Endothelial cell of umbilical vein (primary cell): ENCODE measurements at regions not wholly inside any gene's neighbourhood (a gene's known extent, or its start where the extent isn't known, plus 50 kb on each side); places are given as distances from the start of the nearest gene placed in this dataset.

Experiments used
- BruUV-seq: library from RNA; stranded (reverse); fragments of 400-500 nt; replicated peaks from 2 replicates; lab custom pipeline; 2021; lab: Mats Ljungman, UMichigan
- CTCF ChIA-PET: fragments of 300-600, 350-600 bp; sonication (Branson Sonifier 250); formaldehyde crosslinking; loops from one replicate; lab custom pipeline; 2021; ENCODE audit warnings: antibody characterized with exemption, inconsistent platforms; lab: Charles Lee
- POLR2A ChIA-PET: fragments of 300-600, 350-600 bp; sonication (Branson Sonifier 250); formaldehyde crosslinking; loops from one replicate; lab custom pipeline; 2021; ENCODE audit warnings: antibody characterized with exemption, inconsistent platforms; lab: Charles Lee
- DNase-seq: peaks from one replicate; pipeline ENCODE4 v3.0.0-alpha.2; 2011; ENCODE audit warnings: low read depth, low spot score
- FAIRE-seq: peaks from 2 replicates; lab custom pipeline; 2011; peaks lifted over from hg19 to GRCh38; lab: Jason Lieb, UNC
- H2AFZ ChIP-seq: 2 replicates; pipeline ENCODE4 v1.6.0; 2012; ENCODE audit warnings: low read depth, low read length, control low read depth, inconsistent platforms
- H3K27ac ChIP-seq: 2 replicates; pipeline ENCODE4 v1.5.1; 2011; ENCODE audit warnings: low read depth, mild to moderate bottlenecking, control low read depth, low read length, moderate library complexity; ENCODE audit not compliant: insufficient read depth
- H3K27me3 ChIP-seq, 2 experiments: 2 replicates each; pipeline versions ENCODE4 v1.6.0 to v1.6.1; 2011; ENCODE audit warnings: low read length in 2 of 2, mixed read lengths in 1 of 2; ENCODE audit not compliant: control insufficient read depth in 2 of 2, insufficient read depth in 2 of 2
- H3K36me3 ChIP-seq, 2 experiments: 2 replicates in 1 of 2; 3 replicates in 1 of 2; pipeline ENCODE4 v1.5.1; 2011; ENCODE audit warnings: low read length in 2 of 2, mild to moderate bottlenecking in 1 of 2, moderate library complexity in 1 of 2; ENCODE audit not compliant: control insufficient read depth in 2 of 2, insufficient read depth in 2 of 2; ENCODE audit errors: extremely low read depth in 1 of 2
- H3K4me1 ChIP-seq: 3 replicates; pipeline ENCODE4 v1.5.1; 2011; ENCODE audit warnings: mild to moderate bottlenecking, low read length; ENCODE audit not compliant: control insufficient read depth, insufficient read depth; ENCODE audit errors: extremely low read depth
- H3K4me2 ChIP-seq: 2 replicates; pipeline ENCODE4 v1.6.1; 2011; ENCODE audit warnings: low read length, control low read depth, mixed read lengths; ENCODE audit not compliant: insufficient read depth
- H3K4me3 ChIP-seq, 3 experiments: fragments of 200-600 bp in 1 of 3; sonication (generic), shearing (Covaris generic) in 1 of 3; replicated peaks in 1 of 3; 2 replicates each; pipeline ENCODE4 v1.5.1; 2011 to 2016; ENCODE audit warnings: control low read depth in 3 of 3, low read length in 3 of 3, mild to moderate bottlenecking in 2 of 3, inconsistent platforms in 1 of 3, low read depth in 1 of 3, moderate library complexity in 1 of 3; ENCODE audit not compliant: insufficient read depth in 1 of 3
- H3K79me2 ChIP-seq: 2 replicates; pipeline ENCODE4 v1.6.0; 2012; ENCODE audit warnings: low read length, inconsistent platforms; ENCODE audit not compliant: control insufficient read depth, insufficient read depth
- H3K9ac ChIP-seq: replicated peaks from 2 replicates; pipeline ENCODE3; 2011; ENCODE audit warnings: low read length, control low read depth; ENCODE audit not compliant: insufficient read depth; ENCODE audit errors: extremely low read depth
- H3K9me1 ChIP-seq: replicated peaks from 3 replicates; pipeline ENCODE4 v1.6.0; 2011; ENCODE audit warnings: mild to moderate bottlenecking, low read length; ENCODE audit not compliant: control insufficient read depth, insufficient read depth; ENCODE audit errors: extremely low read depth
- H3K9me3 ChIP-seq: replicated peaks from 2 replicates; pipeline ENCODE4 v1.5.1; 2012; ENCODE audit warnings: low read length, inconsistent platforms; ENCODE audit not compliant: control insufficient read depth, insufficient read depth
- H4K20me1 ChIP-seq: replicated peaks from 2 replicates; pipeline ENCODE3; 2011; ENCODE audit warnings: mild to moderate bottlenecking, low read length; ENCODE audit not compliant: control insufficient read depth, insufficient read depth; ENCODE audit errors: extremely low read depth
- EZH2 ChIP-seq: IDR thresholded peaks from 2 replicates; pipeline ENCODE4 v1.6.1; 2012; ENCODE audit warnings: borderline replicate concordance, low read depth, mild to moderate bottlenecking, moderate library complexity, low read length, inconsistent platforms; ENCODE audit not compliant: severe bottlenecking
- FOS ChIP-seq: IDR thresholded peaks from 2 replicates; pipeline ENCODE4 v1.6.1; 2011; ENCODE audit warnings: mild to moderate bottlenecking, low read length, moderate library complexity, borderline replicate concordance; ENCODE audit not compliant: insufficient read depth
- GATA2 ChIP-seq: IDR thresholded peaks from 2 replicates; pipeline ENCODE4 v1.7.0; 2011; ENCODE audit warnings: low read depth, mild to moderate bottlenecking, moderate library complexity, mixed read lengths, low read length; ENCODE audit not compliant: insufficient read length, insufficient read depth
- JUN ChIP-seq: IDR thresholded peaks from 2 replicates; pipeline ENCODE4 v1.6.1; 2011; ENCODE audit warnings: borderline replicate concordance, low read depth; ENCODE audit not compliant: insufficient read length, insufficient read depth
- MYC ChIP-seq: IDR thresholded peaks from one replicate; pipeline ENCODE4 v1.6.1; 2011; ENCODE audit warnings: mild to moderate bottlenecking, low read depth, low read length
- POLR2A ChIP-seq: IDR thresholded peaks from 2 replicates; pipeline ENCODE4 v1.6.1; 2012; ENCODE audit warnings: low read depth, mild to moderate bottlenecking, control low read depth, low read length
- POLR2AphosphoS5 ChIP-seq: IDR thresholded peaks from 2 replicates; pipeline ENCODE4 v1.6.1; 2012; ENCODE audit warnings: low read depth, mild to moderate bottlenecking, control low read depth, low read length, moderate library complexity; ENCODE audit not compliant: insufficient read depth
- dilution Hi-C: fragments of 300-500 bp; cut with MboI; formaldehyde crosslinking; loops from one replicate; pipeline ENCODE4 v1.15.0; 2019; ENCODE audit warnings: low sequenced_read_pairs; ENCODE audit not compliant: extremely low pct_ligation_motif_present
- intact Hi-C: fragments of 100-400 bp; cut with micrococcal nuclease; formaldehyde crosslinking; loops from one replicate; pipeline ENCODE4 v1.10.0; 2022
- TF ChIP-seq, protein P1 (sequence below): IDR thresholded peaks from 2 replicates; pipeline ENCODE4 v1.6.1; 2011; ENCODE audit not compliant: insufficient read depth, insufficient read length
- TF ChIP-seq, protein P2 (sequence below), 2 donors: IDR thresholded peaks; 1 replicate in 1 of 2; 2 replicates in 1 of 2; pipeline ENCODE4 v1.5.1; 2011; ENCODE audit warnings: low read length in 2 of 2, mild to moderate bottlenecking in 2 of 2, moderate library complexity in 2 of 2, control low read depth in 1 of 2, inconsistent platforms in 1 of 2, low read depth in 1 of 2; ENCODE audit not compliant: insufficient read depth in 1 of 2; ENCODE audit errors: extremely low read depth in 1 of 2

DNA sequence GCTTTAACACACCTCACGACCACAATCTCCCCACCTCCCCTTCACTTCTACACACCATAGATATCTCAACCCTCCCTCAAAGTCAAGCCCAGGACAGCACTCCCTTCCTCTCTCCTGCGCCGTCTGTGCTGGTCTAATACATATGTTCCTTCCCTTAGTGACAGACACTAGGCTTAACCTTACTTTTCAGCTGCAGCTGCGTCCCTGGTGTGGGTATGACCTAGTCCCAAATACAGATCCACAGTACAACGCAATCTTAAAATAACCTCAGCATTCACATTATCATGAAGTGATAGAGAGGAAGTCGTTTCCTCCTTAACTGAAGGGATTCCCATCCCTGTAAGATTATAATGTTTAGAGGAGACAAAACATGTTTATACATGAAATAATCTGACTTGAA, 192.7 kb upstream of the TANK start:
- BruUV-seq = no TSS peak
- CTCF ChIA-PET = interaction anchor here (1.8 to 2.1 kb wide), 2 partner anchors 643 to 857 kb away, joined by 4 to 6 read pairs; no protein-coding TSS in a partner anchor

More for the DNA sequence above, 192.7 kb upstream of the TANK start:
- H3K9me3 ChIP-seq = no peaks in the 10 kb centered on the region
- TF ChIP-seq MYC = no peak
- no peak for TF ChIP-seq GATA2
- TF ChIP-seq, protein P1, sequence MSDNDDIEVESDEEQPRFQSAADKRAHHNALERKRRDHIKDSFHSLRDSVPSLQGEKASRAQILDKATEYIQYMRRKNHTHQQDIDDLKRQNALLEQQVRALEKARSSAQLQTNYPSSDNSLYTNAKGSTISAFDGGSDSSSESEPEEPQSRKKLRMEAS = no peak
- no peak for TF ChIP-seq POLR2A
- no peak for TF ChIP-seq POLR2AphosphoS5
- TF ChIP-seq, protein P2, sequence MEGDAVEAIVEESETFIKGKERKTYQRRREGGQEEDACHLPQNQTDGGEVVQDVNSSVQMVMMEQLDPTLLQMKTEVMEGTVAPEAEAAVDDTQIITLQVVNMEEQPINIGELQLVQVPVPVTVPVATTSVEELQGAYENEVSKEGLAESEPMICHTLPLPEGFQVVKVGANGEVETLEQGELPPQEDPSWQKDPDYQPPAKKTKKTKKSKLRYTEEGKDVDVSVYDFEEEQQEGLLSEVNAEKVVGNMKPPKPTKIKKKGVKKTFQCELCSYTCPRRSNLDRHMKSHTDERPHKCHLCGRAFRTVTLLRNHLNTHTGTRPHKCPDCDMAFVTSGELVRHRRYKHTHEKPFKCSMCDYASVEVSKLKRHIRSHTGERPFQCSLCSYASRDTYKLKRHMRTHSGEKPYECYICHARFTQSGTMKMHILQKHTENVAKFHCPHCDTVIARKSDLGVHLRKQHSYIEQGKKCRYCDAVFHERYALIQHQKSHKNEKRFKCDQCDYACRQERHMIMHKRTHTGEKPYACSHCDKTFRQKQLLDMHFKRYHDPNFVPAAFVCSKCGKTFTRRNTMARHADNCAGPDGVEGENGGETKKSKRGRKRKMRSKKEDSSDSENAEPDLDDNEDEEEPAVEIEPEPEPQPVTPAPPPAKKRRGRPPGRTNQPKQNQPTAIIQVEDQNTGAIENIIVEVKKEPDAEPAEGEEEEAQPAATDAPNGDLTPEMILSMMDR (IDR thresholded peaks at IDR 0.05; ENCODE audit: extremely low read depth in 1 of 2, insufficient read depth in 1 of 2, low read depth in 1 of 2, low read length in 2 of 2) = no peak
- no peak for TF ChIP-seq JUN
- TF ChIP-seq EZH2 = no peak
- no peak for TF ChIP-seq FOS
- H3K27ac ChIP-seq = no peak overlapping the region
- no peaks in the 10 kb centered on the region for H4K20me1 ChIP-seq
- DNase-seq (no peak), FAIRE-seq (no peak)
- POLR2A ChIA-PET = no interaction called here
- no peaks in the 10 kb centered on the region for H3K4me1 ChIP-seq
- no peaks in the 10 kb centered on the region for H3K36me3 ChIP-seq
- H3K4me2 ChIP-seq = no peak overlapping the region
- no peaks in the 10 kb centered on the region for H3K79me2 ChIP-seq
- no peaks in the 10 kb centered on the region for H3K9me1 ChIP-seq
- intact Hi-C loops (no loop called here), dilution Hi-C loops (no loop called here)
- no peak overlapping the region for H2AFZ ChIP-seq
- H3K9ac ChIP-seq = no peak overlapping the region
- H3K4me3 ChIP-seq = no peak overlapping the region
- no peaks in the 10 kb centered on the region for H3K27me3 ChIP-seq
